ENCODE measurements at regions not wholly inside any gene's neighbourhood (a gene's known extent, or its start where the extent isn't known, plus 50 kb on each side); places are given as distances from the start of the nearest gene placed in this dataset.

DNA sequence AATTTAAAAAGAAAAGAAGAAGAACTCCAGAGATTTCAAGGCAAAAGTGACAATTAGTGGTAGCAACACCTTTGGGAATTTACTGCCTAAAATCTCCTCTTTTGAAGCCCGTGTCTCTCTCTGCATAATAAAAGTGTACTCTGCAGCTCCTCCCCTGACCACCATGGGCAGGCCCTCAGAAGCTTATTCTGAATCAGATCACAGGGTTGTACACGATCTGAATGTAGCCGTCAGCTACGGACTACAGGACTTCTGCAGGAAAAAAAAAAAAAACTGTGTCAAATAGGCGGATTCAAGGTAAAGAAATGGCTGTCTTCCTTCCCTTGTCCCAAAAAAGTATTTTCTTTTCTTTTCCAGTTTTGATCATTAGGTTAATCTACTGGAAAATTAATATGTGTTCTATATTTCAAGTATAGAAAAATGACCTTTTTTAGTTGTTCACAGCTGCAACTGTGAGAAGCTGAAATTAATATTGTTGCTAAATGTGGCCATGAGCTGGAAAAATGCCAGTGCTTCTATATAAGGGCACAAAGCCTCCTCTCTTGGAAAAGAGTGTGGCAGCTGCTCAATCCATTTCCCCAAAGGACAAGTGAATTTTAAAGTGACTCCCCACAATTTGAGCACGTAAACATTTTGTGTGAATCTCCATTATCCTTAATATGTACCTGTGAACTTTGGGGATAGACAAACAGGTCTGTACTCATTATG, 397.4 kb downstream of the C6orf118 start:
- DNase-seq: no peak

DNA sequence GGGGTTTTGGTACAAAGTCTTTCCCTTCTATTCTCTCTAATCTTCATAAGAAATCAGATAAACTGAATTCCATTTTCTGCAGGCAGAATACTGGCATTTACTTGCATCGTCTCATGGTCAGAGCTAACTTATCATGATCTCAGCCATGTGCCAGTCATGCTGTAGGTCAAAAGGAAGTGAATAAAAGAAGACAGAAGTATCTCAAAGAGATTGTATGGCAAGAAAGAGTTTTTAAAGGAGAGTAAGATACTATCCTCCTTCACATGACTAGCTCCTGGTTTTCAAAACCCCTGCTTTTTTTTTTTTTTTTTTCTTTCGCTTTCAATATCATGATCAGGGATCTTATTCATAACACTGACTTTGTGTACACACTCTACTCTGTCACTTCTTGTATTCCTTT, 398.3 kb downstream of the C6orf118 start:
- no peak for DNase-seq

DNA sequence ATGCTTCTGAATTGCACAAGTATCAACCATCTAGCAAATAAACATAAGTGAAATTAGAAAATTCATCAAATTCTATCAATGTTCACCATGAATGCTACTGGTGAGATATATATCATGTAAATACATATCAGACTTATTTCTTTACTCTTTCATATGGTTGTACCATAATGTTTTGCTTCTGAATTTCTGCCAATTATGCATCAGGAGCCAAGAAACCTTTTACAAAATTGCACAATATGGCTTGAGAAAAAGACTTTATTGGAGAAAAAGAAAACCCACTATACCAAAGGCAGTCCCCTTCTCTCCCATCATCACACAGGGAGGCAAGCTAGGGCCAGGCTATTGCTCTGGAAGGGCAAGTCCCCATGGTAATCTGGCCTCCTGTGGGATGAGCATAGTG, 402.6 kb downstream of the C6orf118 start:
- DNase-seq: no peak

DNA sequence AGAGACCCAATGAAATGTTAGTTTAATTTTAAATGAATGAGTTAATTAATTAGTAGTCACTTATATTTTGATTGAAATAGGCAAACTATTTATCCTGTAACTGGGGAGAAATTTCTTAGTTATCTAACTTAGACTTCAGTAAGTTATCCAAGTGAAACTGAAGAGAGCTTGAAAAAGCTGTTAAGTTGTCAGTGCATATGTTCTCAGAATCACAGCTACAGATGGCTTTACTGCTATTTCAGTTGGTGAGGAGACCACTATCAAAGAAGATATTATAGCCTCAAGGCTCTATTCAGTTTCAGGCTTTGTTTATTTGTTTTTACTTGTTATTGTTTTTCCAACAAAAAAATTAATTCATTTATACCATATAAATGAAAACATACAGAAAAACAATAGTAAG, 404.1 kb downstream of the C6orf118 start:
- DNase-seq: no peak

DNA sequence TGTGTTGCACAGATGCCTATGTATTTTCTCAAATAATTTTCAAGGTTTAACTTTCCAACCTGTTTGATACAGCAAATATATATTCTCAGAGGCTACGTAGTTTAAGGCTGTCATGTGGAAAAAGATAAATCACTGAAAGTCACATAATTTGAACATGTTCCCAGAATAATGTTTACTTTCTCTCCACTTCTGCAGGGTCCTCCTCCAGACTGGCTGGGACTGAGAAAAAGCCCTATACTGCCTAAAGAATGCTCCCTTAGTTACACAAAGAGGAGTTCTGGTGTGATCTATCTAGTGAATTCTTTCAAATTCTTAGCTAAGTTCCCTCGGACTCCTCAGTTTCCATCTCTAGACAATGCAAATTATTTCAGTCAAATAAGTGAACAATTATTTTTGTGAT, 411.0 kb downstream of the C6orf118 start:
- no peak for DNase-seq

DNA sequence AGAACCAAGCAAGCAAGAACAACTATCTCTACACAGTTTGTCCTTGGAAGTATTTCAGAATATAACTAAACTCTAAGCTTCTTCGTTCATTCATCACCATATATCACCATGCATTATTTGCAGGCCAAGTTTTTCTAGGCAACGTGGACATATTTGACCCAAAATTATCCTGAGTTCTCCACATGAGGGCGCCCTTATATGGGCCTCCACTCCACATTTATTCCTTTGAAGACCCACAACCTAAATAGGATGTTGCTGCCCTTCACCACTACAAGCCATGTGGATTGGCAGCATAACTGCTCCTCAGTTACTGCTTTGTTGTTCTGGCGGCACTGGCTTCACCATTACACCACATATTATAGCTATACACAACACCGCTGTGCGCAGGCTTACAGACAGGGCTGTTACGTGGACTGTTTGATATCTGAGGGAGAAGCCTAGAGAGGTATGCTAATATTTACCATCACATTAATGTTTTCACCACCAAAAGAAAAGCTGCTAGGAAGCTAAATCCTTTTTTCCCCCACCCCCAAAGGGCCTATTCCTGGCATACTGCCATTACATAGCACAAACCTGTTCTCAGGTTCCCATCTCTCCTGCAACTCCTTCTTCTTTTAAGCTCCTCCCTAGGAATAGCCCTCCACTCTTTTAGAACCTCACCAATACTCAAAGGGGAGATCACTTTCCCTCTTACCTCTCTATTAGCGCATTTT, 411.7 kb downstream of the C6orf118 start:
- DNase-seq: no peak

DNA sequence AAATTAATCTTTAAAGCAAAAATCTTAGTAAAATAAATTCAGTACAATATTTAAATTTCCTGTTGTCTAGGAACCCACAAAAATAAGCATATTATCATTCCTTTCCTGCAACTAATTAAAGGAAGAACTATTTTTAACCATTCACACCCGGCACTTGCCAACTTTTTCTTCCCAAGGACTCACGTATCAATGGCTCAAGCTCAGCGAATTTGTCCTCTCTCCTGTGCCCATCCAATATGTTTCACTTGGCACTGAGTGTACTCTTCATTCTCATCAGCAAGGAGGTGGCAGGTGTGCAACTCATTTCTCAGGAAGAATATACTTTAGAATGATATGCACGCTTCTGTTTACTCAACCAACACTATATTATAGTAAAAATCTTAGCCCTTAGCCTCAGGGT, 419.4 kb downstream of the C6orf118 start:
- no peak for DNase-seq

DNA sequence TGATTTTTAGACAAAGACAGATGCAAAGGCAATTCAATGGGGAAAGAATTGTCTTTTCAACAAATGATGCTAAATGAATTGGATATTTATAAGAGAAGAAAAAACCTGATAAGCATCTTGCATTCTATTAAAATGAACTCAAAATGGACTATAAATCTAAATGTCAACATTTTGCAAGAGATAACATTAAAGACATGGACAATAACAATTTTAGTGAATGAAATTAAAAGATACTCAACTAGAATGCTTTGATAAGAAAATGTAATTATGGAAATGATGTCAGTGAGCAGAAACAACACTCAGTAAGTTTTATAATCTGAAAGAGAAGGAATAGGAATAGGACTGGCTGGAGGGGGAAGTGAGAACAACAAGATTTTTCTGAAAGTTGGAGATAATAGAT, 421.7 kb downstream of the C6orf118 start:
- no peak for DNase-seq

DNA sequence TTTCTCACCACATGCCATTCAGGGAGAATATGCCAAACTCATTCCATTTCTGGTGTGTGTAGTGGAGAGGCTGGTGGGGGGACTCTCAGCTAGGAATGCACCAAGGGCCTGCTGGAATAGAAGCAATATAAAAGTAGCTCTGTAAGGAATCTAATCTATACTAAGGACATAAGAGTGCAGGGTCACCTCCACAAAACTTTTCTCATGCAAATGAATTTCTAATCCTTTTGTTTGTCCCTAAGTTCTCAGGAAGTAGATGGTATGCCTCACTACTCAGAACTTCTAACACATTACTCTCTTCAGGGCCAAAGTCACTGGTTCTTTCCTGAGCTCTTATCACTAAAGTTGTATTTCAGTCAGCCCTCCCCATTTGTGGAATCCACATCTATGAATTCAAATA, 427.2 kb downstream of the C6orf118 start:
- DNase-seq: no peak

DNA sequence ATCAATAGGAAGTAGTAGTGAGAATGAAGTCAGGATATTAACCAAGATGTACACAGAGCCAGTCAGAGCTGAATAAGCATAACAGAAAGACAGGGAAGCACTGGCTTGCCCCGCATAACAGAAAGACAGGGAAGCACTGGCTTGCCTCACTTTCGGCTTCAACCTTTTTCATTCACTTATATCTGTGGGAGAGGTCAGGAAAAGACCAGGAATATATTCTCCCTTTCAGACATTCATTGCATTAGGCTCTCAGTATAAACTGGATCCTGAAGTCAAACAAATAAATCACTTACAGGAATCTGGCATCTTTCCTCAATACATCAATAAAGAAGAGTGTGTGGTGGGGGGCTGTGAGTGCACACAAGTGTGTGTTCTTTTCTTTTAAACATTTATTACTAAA, 437.6 kb downstream of the C6orf118 start:
- DNase-seq: no peak

DNA sequence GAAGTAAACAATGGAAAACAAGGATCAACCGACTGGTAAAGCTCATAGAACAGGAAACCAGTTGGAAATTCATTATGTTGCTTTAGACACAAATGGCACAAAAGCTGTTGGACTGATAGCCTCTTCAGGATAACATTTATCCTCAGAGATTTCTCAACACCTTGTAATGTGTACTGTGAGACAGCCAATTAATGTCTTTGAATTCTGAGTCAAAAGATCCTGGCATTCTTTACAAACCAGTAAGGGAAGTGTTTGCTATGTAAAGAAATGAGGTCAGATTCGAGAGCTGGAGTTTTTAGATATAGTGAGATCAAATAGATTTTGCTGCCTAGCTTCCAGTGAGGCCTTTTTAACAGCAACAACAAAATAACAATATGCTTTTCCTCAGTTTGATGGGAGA, 439.2 kb downstream of the C6orf118 start:
- DNase-seq: no peak

DNA sequence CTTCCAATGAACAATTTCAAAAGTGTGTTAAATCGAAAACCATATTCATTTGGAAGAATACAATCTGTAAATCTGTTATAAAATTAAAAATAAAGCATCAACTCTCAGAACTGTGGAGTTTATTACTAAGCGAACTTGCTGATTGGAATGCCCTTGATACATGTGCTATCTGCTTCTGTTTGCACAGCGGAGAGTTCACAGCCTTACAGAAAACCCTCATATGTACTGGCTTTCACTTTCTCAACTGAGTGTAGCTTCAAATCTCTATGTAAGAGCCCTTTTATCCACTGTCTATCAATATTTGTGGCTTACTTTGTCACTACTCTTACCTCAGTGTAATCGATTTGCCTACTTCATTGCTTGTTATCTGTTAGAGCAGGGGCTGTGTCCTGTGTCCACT, 447.4 kb downstream of the C6orf118 start:
- DNase-seq: no peak

DNA sequence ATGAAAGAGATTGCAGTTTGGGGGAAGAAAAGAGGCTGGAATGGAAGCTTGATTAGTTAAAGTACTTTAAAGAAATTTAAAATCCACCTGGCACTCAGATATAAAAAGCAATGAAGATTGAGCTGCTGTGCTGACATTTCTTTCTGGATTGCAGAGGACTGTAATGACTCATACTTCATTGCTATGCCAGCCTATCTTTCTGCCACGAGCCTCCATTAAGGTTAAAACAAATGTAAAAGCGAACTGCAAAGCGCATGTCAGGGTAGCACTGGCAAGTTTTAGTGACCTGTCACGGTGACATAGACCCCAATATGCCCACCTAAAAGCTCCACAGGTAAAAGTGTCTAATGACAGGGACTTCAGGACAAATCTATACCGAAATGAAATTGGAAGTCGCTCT, 449.6 kb downstream of the C6orf118 start:
- DNase-seq: no peak

DNA sequence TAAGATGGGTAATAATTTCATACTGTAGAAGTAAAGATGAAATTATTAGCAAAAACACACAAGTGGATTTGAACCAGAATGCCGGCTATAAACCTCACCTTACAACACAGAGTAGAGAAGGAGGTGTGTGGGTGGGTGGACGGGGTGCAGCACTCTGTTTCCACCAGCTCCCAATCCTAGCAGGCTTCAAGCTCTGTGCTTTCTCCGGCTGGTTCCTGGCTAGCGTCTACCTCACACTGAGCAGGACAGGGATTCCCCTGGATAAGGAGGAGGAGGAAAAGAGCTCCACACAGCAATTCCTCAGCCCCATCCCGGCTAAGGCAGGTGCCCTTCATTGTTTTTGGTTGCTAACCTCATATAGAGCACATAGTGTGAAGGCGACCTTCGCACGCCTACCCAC, 453.3 kb downstream of the C6orf118 start:
- DNase-seq: no peak

DNA sequence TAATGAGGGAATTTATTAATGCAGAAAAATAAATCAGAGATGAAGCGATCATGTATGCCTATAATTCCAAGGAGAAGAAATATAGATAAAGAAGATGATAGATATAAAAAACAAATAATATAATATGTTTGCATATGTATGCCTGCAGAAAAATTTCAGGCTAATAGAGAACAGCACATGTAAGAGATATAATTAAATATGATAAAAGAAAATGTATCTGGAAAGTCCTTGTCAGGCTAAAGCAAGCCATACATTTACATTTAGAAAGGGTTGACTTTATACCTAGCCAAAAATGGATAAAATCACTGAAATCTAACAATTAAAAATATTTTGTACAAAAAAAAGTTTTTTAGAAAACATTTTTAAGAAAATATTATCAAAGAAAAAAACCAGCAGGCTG, 454.1 kb downstream of the C6orf118 start:
- no peak for DNase-seq

DNA sequence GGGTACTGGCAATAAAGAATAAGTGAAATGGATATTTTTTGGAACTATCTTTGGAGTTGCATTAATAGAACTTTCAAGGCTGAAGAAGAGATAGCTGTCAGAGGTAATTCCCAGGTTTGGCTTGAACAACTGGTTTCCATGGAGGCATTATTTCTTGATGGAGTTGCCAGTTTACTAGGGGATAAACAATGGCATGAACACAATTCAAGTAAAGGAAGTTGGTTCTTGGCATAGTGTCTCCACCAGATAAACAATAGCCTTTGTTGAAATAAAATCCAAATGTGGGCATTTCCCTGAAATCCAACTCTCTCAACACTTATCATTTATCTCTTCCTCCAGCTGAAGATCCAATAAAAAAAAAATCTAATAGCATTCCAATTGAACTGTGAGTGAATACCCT, 454.9 kb downstream of the C6orf118 start:
- DNase-seq: no peak

DNA sequence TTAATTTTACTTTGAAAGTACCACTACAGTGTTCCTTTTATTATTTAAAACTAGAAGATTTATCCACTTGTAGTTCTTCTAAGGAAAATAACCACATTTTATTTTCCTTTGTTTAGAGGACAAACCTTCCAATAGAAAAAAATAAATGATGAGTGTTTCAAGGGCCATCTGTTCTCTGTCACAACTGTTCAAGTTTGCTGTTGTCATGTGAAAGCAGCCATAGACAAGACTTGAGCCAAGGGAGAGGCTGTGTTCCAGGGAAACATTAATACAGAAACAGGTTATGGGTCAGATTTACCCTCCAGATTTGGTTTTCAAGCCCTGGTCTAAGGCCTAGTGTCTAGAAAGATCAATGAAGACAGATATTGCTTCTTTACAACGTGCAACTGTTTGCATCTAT, 463.6 kb downstream of the C6orf118 start:
- no peak for DNase-seq

DNA sequence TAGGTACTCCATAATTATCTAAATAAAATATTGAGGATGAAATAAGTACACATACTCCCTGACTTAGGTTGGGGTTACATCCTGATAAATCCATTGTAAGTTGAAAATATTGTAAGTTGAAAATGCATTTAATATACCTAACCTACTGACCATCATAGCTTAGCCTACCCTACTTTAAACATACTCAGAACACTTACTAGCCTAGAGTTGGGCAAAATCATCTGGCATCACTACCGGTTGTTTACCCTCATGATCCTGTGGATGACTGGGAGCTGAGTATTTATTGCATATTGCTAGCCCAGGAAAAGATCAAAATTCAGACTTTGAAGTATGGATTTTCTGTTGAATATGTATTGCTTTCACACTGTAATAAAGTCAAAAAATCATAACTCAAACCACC, 467.3 kb downstream of the C6orf118 start:
- no peak for DNase-seq

DNA sequence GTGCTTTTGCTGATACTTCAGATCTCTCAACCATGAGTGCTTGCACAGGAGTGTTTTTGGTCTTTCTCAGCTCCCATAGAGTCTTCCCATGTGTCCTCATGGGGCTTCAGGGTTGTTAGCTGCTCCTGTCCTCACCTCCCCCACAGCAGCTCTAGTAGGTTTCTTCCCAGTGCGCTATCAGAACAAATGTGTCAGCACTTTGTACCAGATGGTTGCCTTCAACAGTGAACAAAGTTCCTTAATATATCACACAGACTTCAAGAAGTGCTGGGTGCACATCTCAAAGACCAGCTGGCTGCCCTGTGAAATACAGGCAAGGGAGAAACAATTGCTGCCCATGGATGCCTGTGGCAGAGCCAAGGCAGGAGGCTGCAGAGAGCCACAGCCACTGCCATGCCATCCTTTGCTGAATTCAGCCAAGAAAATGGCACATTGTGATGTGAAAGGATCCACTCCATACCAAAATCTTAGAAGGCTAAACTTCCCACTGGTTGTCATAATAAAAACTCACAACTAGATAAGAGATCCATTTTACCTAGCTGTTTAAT, 471.3 kb downstream of the C6orf118 start:
- DNase-seq: no peak

DNA sequence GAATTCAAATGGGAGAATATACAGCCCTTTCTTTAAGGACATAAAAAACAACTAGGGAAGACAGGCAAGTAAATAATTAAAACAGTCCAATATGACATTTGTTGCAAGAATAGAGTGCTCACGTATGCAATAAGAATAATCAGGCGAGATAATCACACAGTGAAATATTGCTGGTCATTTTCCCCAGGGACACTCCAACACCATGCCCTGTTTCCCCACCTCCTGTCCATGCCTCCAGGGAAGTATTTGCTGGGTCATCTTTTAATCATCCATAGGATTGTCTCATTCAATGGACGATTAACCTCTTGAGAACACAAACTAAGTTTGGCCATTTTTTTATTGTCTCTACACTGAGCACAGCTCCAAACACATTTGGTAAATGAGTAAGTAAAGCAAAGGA, 472.9 kb downstream of the C6orf118 start:
- no peak for DNase-seq

DNA sequence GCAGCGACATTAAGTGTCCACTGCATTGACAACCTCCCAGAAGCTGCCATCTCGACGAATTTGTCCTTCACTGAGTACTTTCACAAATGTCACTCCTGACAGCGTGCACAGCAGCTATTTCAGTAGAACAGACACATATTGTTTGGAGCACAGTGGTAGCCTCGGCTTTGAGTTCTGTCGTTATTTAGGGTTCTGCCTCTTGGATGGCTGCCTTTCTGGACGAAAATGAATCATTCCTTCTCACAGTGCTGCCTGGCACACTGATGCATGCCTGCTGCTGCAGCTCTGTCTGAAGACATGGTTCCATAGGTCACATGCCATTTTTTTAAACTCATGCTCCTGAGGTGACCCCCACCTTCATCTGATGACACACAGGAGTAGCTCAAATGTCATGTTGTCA, 477.0 kb downstream of the C6orf118 start:
- DNase-seq: no peak

DNA sequence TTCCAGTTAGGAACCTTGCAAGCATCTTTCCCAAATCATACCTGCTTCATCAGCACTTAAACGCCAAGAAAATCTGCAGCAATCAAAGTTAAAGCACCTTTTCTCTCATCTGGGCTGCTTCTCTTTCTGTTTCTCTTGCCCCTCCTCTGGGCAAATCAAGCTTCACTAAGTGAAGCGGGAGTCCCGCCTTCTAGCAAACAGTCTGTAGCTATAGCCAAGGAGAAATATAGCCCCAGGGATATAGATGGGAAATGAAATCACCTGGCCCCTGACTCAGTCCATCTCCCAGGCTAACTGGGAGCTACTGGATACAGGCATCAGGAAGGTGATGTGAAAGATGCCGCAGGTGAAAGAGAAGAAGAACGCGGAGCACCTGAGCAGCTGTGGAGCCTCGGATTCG, 481.9 kb downstream of the C6orf118 start:
- DNase-seq: no peak

DNA sequence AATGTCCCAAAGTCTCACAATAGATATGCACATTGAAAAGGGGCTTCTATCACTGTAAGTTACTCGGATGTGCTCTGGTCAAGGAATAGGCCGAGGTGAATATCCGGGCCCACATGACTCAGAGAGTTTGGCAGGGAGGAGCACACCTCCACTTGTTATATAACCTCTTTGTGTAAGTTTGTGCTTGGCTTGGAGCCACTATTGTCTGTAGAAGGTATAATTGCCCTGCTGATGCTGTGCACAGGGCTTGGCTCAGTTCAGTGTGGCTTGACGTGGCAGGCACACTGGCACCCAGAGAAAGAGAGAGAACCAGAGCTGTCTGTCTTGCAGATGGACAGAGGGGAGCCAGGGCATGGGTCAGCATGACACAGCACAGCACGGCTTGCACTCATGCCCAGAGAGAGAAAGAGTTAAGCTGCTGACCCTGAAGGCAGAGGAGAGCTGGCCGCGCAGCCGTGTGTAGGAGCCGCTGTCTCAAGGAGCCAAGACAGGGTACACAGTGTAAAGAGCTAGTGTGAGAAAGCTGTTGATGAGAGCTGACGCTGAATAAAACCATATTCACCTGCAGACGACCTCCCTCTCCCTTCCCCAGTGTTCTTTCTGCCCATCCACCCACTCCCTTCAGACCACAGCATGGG, 482.5 kb downstream of the C6orf118 start:
- no peak for DNase-seq

DNA sequence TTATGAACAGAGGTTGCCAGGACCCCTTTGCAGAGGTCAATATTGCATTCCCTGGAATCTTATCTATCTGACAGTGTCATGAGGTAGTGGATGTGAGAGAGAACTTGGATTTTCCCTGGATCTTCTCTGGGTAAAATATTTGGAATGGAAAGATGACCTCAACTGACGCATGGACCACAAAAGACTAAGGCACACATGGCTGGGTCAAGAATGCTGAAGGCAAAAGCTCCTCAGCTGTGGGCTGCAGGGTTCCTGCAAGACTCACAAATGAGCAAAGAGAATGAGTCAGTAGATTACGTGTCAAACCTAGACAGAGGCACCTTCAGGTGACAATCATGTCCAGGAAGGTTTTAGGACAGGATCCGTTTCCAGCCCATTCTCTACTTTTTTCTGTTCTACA, 484.0 kb downstream of the C6orf118 start:
- DNase-seq: no peak
